Osteoblast (primary cell): ENCODE measurements at regions not wholly inside any gene's neighbourhood (a gene's known extent, or its start where the extent isn't known, plus 50 kb on each side); places are given as distances from the start of the nearest gene placed in this dataset.

Source experiments
- DNase-seq: peaks from one replicate; pipeline ENCODE4 v3.0.0; 2011; ENCODE audit warnings: low spot score, mixed read lengths; ENCODE audit not compliant: insufficient read length; ENCODE audit errors: missing footprints
- H2AFZ ChIP-seq: 2 replicates; pipeline ENCODE4 v1.6.0; 2011; ENCODE audit warnings: mild to moderate bottlenecking, low read length
- H3K27ac ChIP-seq: 2 replicates; pipeline ENCODE4 v1.5.1; 2011; ENCODE audit warnings: mild to moderate bottlenecking, low read depth, low read length, moderate library complexity
- H3K27me3 ChIP-seq: 2 replicates; pipeline ENCODE4 v1.6.0; 2012; ENCODE audit warnings: mild to moderate bottlenecking, control low read depth, inconsistent platforms, low read length, moderate library complexity; ENCODE audit not compliant: insufficient read depth
- H3K36me3 ChIP-seq: 2 replicates; pipeline ENCODE4 v1.5.1; 2011; ENCODE audit warnings: mild to moderate bottlenecking, low read length, control low read depth, moderate library complexity; ENCODE audit not compliant: insufficient read depth
- H3K4me1 ChIP-seq: 2 replicates; pipeline ENCODE4 v1.5.1; 2011; ENCODE audit warnings: mild to moderate bottlenecking, low read length, control low read depth, moderate library complexity; ENCODE audit not compliant: insufficient read depth
- H3K4me2 ChIP-seq: 2 replicates; pipeline ENCODE4 v1.6.0; 2011; ENCODE audit warnings: mild to moderate bottlenecking, low read length; ENCODE audit not compliant: insufficient read depth
- H3K4me3 ChIP-seq: fragments of 200-600 bp; sonication (generic); 3 replicates; pipeline ENCODE4 v1.5.1; 2012; ENCODE audit warnings: mild to moderate bottlenecking, low read length, inconsistent platforms; ENCODE audit not compliant: insufficient read depth
- H3K79me2 ChIP-seq: 2 replicates; pipeline ENCODE4 v1.6.0; 2012; ENCODE audit warnings: mild to moderate bottlenecking, low read length, control low read depth, inconsistent platforms; ENCODE audit not compliant: insufficient read depth
- H3K9me3 ChIP-seq: 2 replicates; pipeline ENCODE4 v1.5.1; 2011; ENCODE audit warnings: low read depth, low read length, control low read depth
- H4K20me1 ChIP-seq: 2 replicates; pipeline ENCODE4 v1.6.0; 2012; ENCODE audit warnings: mild to moderate bottlenecking, low read length, control low read depth; ENCODE audit not compliant: insufficient read depth
- CTCF ChIP-seq: IDR thresholded peaks from 2 replicates; pipeline ENCODE4 v1.5.1; 2011; ENCODE audit warnings: mild to moderate bottlenecking, low read depth, low read length, moderate library complexity; ENCODE audit errors: extremely low read depth

- no peak for TF ChIP-seq CTCF
- Histone ChIP-seq H3K27me3 (no peaks in the 10 kb centered on the region), H3K36me3 (no peaks in the 10 kb centered on the region), H3K4me2 (no peak overlapping the region), H4K20me1 (no peaks in the 10 kb centered on the region), H3K4me1 (no peaks in the 10 kb centered on the region), H3K79me2 (no peaks in the 10 kb centered on the region), H3K4me3 (no peak overlapping the region), H3K9me3 (no peaks in the 10 kb centered on the region), H2AFZ (no peak overlapping the region), H3K27ac (no peak overlapping the region)
- DNase-seq, result no peak
Measured at GRCh38 chr20:22027423-22027822, 322.0 kb downstream of the PAX1 start.

- no peak overlapping the region for H3K27ac ChIP-seq
- H3K4me3 ChIP-seq, result no peak overlapping the region
- H3K27me3 ChIP-seq, result no peaks in the 10 kb centered on the region
- DNase-seq, result no peak
- no peaks in the 10 kb centered on the region for H3K36me3 ChIP-seq
- H3K4me1 ChIP-seq, result no peaks in the 10 kb centered on the region
- H3K4me2 ChIP-seq, result no peak overlapping the region
- H3K9me3 ChIP-seq, result no peaks in the 10 kb centered on the region
- no peaks in the 10 kb centered on the region for H3K79me2 ChIP-seq
- TF ChIP-seq CTCF, result no peak
- H4K20me1 ChIP-seq, result no peaks in the 10 kb centered on the region
- H2AFZ ChIP-seq, result no peak overlapping the region
Measured at GRCh38 chr20:22020201-22020600, 314.7 kb downstream of the PAX1 start.

- no peak for DNase-seq
- Histone ChIP-seq H3K9me3 (no peaks in the 10 kb centered on the region), H3K4me3 (no peak overlapping the region), H3K27ac (no peak overlapping the region), H3K4me1 (no peaks in the 10 kb centered on the region), H3K4me2 (no peak overlapping the region), H4K20me1 (no peaks in the 10 kb centered on the region), H2AFZ (no peak overlapping the region), H3K79me2 (no peaks in the 10 kb centered on the region), H3K36me3 (no peaks in the 10 kb centered on the region), H3K27me3 (no peaks in the 10 kb centered on the region)
- no peak for TF ChIP-seq CTCF
Measured at GRCh38 chr20:22008456-22008855, 303.0 kb downstream of the PAX1 start.

- Histone ChIP-seq H3K27me3 (no peaks in the 10 kb centered on the region), H3K4me1 (no peaks in the 10 kb centered on the region), H3K27ac (no peak overlapping the region), H3K4me2 (no peak overlapping the region), H3K9me3 (no peaks in the 10 kb centered on the region), H3K79me2 (no peaks in the 10 kb centered on the region), H3K36me3 (no peaks in the 10 kb centered on the region), H3K4me3 (no peak overlapping the region), H2AFZ (no peak overlapping the region), H4K20me1 (no peaks in the 10 kb centered on the region)
- no peak for DNase-seq
- no peak for TF ChIP-seq CTCF
Measured at GRCh38 chr20:22006306-22006705, 300.8 kb downstream of the PAX1 start.
